HG03097 (cell line): ENCODE measurements at regions not wholly inside any gene's neighbourhood (a gene's known extent, or its start where the extent isn't known, plus 50 kb on each side); places are given as distances from the start of the nearest gene placed in this dataset.
"Not testable (repeated sequence)": the region's sequence is repeated elsewhere in the genome, so short reads cannot be mapped to it uniquely, and the experiment has no call there.

Experiments used
- ATAC-seq: cut with Tn5 transposase; IDR thresholded peaks from one replicate; pipeline ENCODE4 v1.9.1; 2021; ENCODE audit not compliant: unreplicated experiment, low FRiP score

GRCh38 chr12:83346333-83346732, 659.6 kb downstream of the TMTC2 start:
- no peak for ATAC-seq

GRCh38 chr12:83343767-83344166, 657.1 kb downstream of the TMTC2 start:
- no peak for ATAC-seq

DNA sequence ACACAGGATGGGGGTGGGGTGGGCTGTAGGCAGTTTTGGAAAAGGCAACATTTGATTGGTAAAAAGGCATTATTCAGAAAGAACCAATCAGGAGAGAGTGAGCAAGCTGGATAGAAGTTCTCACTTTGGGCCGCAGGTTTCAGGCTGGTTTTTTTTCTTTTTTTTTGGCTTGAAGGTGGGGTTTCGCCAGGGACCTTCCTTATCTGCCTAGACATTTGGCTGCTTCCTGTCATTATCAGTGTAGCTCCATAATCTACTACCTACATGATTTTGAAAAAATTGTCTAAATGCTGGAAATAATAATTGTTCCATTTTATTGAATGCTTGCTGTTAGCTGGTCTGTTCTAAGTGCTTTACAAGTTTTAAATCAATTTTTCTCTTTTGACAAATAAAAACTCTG, 649.0 kb downstream of the TMTC2 start:
- ATAC-seq = no peak

DNA sequence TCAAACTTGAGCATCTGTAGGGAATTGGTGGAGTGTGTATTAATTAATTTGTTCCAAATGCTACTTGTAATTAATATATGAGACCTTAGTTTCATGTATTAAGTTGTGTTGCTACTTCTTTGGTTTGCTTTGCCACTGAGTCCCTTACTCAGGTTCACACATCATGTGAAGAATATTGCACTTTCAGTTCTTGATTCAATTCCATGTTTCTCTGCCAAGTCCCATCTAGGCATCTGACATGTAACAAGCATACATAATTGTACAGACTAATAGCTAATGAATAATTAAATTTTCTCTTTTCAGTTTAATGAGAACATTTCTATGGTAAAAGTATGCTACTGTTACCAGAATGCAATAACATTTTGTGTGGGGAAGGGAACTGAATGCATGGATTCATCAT, 640.0 kb downstream of the TMTC2 start:
- no peak for ATAC-seq

DNA sequence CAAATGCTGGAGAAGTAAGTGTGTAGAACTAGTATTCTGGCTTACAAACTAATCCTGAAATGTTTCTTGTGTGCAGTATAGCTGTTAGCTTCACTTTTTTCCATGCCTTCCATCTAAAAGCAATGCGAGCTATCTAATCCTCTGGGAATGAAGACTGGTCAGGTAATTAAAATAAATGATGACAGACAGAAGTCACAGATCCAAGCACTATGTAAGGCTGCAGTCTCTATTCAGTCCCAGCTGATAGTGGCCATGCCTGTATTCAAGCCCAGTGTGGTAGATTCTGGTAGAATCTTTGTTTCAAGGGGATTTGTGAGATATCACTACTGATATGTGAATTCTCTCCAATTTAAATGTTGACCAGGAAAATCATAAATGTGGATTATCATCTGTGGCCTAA, 637.2 kb downstream of the TMTC2 start:
- no peak for ATAC-seq

DNA sequence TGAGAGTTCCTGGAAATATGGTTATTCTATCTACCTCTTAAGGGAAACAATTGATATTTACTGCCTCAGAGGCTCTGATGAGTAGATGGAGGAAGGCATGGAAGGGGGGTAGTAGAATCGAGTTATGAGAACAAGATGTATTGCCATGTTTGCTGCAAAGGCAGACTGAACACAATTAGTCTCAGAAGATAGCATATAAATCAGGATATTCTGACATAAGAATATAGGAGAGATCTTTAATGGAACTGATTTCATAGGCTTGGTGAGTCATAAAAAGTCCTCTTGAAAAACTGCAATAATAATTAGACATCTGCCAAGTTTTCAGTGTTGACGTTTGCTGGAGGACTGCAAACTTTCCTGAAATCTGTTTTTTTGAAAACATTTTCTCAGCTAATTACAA, 636.1 kb downstream of the TMTC2 start:
- no peak for ATAC-seq

- no peak for ATAC-seq
Measured at GRCh38 chr12:83321971-83322370, 635.3 kb downstream of the TMTC2 start.

- ATAC-seq = no peak
Measured at GRCh38 chr12:83320350-83320749, 633.6 kb downstream of the TMTC2 start.

DNA sequence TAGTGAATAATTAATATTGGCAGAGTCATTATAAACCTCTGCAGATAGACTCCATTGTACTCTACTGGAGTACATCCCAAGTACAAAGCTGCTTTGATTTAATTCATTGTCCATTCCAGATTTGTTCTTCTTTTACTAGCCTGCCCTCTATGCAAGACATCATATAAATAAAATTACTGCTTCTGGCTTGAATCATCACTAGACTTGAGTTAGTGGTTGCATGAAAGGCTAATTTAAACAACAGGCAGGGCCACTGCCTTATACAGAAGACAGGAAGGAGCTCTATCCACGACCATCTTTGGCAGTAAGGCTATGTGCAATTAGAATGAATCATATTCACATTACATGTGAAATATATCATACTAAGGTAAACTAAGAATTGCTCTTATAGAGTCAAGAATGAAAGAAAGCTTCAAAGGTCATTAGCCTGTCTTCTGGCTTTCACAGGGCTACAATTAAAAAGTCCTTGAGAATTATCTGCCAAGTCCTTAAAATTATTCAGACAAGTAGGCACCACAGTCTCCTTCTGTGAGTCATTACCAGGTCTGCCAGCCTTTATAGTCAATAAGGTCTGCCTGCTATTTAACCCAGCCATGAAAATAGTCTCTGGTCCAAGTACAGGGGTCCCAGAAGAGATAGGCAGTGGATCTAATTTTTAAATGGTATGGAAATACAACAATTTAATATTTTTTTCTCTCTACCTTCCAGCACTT, 631.8 kb downstream of the TMTC2 start:
- ATAC-seq = no peak

DNA sequence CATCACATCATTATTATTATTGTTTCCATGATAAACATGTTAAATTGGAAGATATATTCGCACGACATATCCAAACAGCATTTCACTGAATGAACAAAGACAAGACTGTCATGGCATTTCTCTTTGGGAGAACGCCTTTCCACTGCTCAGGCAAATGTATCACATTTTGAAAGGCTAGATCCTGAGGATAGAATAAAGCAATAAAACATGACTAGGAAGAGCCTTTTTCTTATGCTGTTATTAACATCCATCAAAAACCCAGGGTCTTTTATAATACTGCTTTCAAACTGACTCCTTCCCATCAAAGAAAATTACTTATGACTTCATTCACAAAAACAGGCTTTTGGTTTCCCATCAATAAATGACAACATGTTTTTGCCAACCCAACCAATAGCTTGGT, 630.9 kb downstream of the TMTC2 start:
- ATAC-seq = no peak

DNA sequence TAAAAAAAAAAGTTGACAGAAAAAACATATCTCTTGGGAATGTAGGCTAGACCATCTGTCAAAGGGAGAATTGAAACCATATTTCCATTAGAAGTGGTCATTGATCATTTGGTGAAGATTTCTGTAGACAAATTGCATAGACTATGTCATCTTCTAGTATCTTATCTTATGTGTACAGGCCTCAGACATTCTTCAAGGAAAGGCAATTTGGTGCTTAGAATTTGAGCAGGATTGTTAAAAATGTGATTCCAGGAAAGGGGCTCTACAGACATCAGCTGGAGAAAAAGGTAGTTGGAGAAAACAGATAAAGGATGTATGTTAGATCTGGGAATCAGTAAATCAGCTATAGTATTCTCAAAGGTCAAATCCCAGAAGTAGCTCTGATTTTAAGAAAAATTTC, 627.1 kb downstream of the TMTC2 start:
- no peak for ATAC-seq

- no peak for ATAC-seq
Measured at GRCh38 chr12:83313322-83313721, 626.6 kb downstream of the TMTC2 start.

DNA sequence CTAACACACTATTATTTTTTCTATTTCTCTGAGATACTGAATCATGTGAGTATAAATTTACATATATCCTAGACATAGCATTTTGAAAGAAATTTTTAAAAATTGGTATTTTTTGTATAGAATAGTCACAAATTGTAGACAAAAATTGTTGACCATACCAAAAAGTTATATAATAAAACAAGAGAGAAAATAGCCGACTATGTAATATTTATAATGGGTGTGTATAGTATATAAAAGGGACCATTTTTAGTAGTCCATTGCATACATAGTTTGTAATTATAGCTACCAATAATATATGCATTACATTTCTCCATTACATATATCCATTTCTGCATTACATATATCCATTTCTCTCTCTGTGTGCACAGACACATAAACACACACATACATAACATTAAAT, 590.2 kb downstream of the TMTC2 start:
- ATAC-seq = no peak

DNA sequence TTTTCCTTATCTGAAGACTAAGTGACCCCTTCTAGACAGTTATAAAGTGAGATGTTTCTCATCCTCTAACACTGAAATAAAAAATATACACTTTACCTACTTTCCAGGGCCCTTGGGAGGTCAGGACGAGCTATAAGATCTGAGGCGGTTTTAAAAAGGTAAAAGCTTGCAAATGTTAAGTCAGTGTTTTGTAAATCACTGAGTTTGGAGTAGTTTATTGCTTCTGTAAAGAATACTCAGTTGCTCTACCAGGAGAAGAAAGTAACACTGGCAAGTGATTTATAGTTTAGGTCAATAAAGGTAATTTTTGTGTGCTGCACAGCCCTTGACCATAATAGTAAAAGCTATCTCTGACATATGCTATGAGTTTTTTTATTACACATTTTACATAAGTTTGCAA, 584.5 kb downstream of the TMTC2 start:
- no peak for ATAC-seq

- ATAC-seq = no peak
Measured at GRCh38 chr12:83265808-83266207, 579.1 kb downstream of the TMTC2 start.

GRCh38 chr12:83261998-83262397, 575.3 kb downstream of the TMTC2 start:
- no peak for ATAC-seq

- ATAC-seq = not testable (repeated sequence)
Measured at GRCh38 chr12:83260126-83260525, 573.4 kb downstream of the TMTC2 start.

DNA sequence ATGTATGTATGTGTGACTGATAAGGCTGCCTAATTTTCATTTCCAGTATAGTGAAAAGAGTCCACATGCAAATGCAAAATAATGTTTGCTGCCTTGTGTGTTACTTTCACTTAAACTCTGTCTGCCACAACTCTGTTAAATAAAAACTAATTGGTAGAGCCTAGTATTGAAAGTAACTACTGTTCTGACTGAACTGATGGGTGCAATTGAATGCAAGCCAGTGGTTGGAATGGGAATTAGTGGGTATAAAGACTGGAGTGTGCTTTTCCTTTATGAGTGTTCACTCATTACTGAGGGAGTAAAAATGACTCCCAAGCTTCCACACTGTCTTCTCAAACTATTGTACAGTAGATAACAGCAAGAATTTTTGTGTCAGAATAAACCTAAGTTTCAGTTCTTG, 571.0 kb downstream of the TMTC2 start:
- ATAC-seq = no peak

GRCh38 chr12:83256562-83256961, 569.9 kb downstream of the TMTC2 start:
- ATAC-seq = no peak

DNA sequence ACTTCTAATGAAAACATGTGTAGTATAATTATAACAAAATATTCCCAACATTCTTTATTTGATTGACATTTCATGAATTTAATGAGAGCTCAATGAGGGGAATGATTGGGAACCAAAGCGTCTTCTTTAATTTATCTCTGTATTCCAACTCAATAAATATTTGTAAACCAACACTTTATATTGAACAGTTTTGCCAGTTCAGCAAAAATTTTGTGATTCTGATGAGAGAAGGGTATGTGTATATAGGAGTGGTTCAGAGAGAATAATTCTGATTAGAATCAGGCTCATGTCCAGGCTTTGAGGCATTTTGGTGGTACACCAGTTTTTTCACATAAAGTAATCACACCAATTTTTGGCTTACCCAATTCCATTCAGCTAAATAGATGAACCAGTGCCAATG, 564.2 kb downstream of the TMTC2 start:
- no peak for ATAC-seq

GRCh38 chr12:83245156-83245555, 558.5 kb downstream of the TMTC2 start:
- no peak for ATAC-seq

GRCh38 chr12:83244001-83244400, 557.3 kb downstream of the TMTC2 start:
- ATAC-seq = no peak

DNA sequence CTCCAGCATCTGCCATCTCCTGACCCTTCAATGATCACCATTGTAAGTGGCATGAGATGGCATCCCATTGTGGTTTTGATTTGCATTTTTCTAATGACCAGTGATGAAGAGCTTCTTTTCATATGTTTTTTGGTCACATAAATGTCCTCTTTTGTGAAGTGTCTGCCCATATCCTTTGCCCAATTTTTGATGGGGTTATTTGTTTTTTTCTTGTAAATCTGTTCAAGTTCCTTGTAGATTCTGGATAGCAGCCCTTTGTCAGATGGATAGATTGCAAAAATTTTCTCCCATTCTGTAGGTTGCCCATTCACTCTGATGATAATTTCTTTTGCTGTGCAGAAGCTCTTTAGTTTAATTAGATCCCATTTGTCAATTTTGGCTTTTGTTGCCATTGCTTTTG, 547.3 kb downstream of the TMTC2 start:
- not testable (repeated sequence) for ATAC-seq
